GM12878 (cell line): ENCODE measurements at regions not wholly inside any gene's neighbourhood (a gene's known extent, or its start where the extent isn't known, plus 50 kb on each side); places are given as distances from the start of the nearest gene placed in this dataset.

Experiments
- ATF7 ChIP-seq: fragments of 450-650 bp; IDR thresholded peaks from 2 replicates; pipeline ENCODE4 v1.6.1; 2016; ENCODE audit warnings: low read depth, mild to moderate bottlenecking
- POLR2A ChIP-seq: IDR thresholded peaks from 2 replicates; pipeline ENCODE4 v1.6.1; 2011; ENCODE audit warnings: low read depth, mild to moderate bottlenecking, low read length
- RFX5 ChIP-seq: IDR thresholded peaks from 2 replicates; pipeline ENCODE4 v1.6.1; 2011; ENCODE audit warnings: low read depth, low read length, improper control_type of control experiment
- TF ChIP-seq, protein P1 (sequence below): IDR thresholded peaks from 2 replicates; pipeline ENCODE4 v1.6.1; 2012; ENCODE audit warnings: low read depth, low read length, improper control_type of control experiment

DNA sequence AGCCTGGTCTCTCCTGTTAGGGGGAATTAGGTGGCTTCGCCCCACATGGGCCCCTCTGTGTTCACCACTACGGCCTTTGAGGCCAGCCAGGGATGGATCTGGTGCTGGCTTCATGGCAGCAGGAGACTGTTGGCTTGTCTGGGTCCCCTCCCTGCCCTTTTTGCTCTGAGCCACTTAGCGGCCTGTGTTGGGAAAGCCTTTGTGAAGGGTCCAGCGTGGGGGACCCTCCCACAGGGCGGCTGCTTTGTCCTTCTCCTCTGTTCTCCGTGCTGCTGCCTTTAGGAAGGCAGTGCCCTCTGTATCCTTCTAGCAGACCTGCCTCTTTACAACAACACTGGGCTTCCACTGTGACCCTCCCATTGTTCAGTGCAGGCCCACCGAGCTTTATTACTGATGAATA is 118.4 kb downstream of the TSN start:
- TF ChIP-seq POLR2A, result no peak
- TF ChIP-seq RFX5, result no peak
- TF ChIP-seq, protein P1, sequence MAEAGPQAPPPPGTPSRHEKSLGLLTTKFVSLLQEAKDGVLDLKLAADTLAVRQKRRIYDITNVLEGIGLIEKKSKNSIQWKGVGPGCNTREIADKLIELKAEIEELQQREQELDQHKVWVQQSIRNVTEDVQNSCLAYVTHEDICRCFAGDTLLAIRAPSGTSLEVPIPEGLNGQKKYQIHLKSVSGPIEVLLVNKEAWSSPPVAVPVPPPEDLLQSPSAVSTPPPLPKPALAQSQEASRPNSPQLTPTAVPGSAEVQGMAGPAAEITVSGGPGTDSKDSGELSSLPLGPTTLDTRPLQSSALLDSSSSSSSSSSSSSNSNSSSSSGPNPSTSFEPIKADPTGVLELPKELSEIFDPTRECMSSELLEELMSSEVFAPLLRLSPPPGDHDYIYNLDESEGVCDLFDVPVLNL, result no peak
- no peak for TF ChIP-seq ATF7
